Retinal pigment epithelial cell (primary cell): ENCODE measurements at regions not wholly inside any gene's neighbourhood (a gene's known extent, or its start where the extent isn't known, plus 50 kb on each side); places are given as distances from the start of the nearest gene placed in this dataset.

Experiments used
- DNase-seq: peaks from one replicate; pipeline ENCODE4 v3.0.0-alpha.2; 2010; ENCODE audit warnings: low read depth
- H3K4me3 ChIP-seq: 2 replicates; pipeline ENCODE4 v1.5.1; 2011; ENCODE audit warnings: mild to moderate bottlenecking, low read length, control low read depth, moderate library complexity
- CTCF ChIP-seq: conservative IDR thresholded peaks from 2 replicates; pipeline ENCODE4 v1.5.1; 2011; ENCODE audit warnings: low read depth, low read length, control low read depth, inconsistent platforms

GRCh38 chr9:6123416-6123815 is 92.2 kb upstream of the IL33 start:
- no peak for DNase-seq
- TF ChIP-seq CTCF: no peak
- no peak overlapping the region for H3K4me3 ChIP-seq

- TF ChIP-seq CTCF: no peak
- no peak for DNase-seq
- H3K4me3 ChIP-seq: no peak overlapping the region
Measured at GRCh38 chr9:6121707-6122106, 93.9 kb upstream of the IL33 start.

- no peak overlapping the region for H3K4me3 ChIP-seq
- no peak for TF ChIP-seq CTCF
- DNase-seq: no peak
Measured at GRCh38 chr9:6114424-6114823, 99.0 kb upstream of the RANBP6 start.

GRCh38 chr9:6113819-6114218 is 98.4 kb upstream of the RANBP6 start:
- no peak for DNase-seq
- H3K4me3 ChIP-seq: no peak overlapping the region
- no peak for TF ChIP-seq CTCF

- DNase-seq: no peak
- H3K4me3 ChIP-seq: no peak overlapping the region
- TF ChIP-seq CTCF: no peak
Measured at GRCh38 chr9:6113312-6113711, 97.9 kb upstream of the RANBP6 start.

GRCh38 chr9:6109986-6110385 is 94.6 kb upstream of the RANBP6 start:
- TF ChIP-seq CTCF: no peak
- DNase-seq: no peak
- no peak overlapping the region for H3K4me3 ChIP-seq

GRCh38 chr9:6109571-6109970 is 94.1 kb upstream of the RANBP6 start:
- no peak overlapping the region for H3K4me3 ChIP-seq
- no peak for TF ChIP-seq CTCF
- no peak for DNase-seq
